Activated effector memory CD4-positive, alpha-beta T cell treated with Interleukin-2 at 50 U/mL for 16 hours (primary cell): ENCODE measurements at regions not wholly inside any gene's neighbourhood (a gene's known extent, or its start where the extent isn't known, plus 50 kb on each side); places are given as distances from the start of the nearest gene placed in this dataset.
"Not testable (repeated sequence)": the region's sequence is repeated elsewhere in the genome, so short reads cannot be mapped to it uniquely, and the experiment has no call there.

Source experiments
- DNase-seq: peaks from one replicate; pipeline ENCODE4 v3.0.0-alpha.2; 2020

- DNase-seq: no peak
These were observed 142.4 kb downstream of the ZFP64 start for GRCh38 chr20:52049001-52049731.

GRCh38 chr20:52047811-52048764, 143.5 kb downstream of the ZFP64 start:
- no peak for DNase-seq

GRCh38 chr20:52041966-52042365, 149.6 kb downstream of the ZFP64 start:
- DNase-seq: no peak

GRCh38 chr20:52039790-52040189, 151.8 kb downstream of the ZFP64 start:
- DNase-seq: no peak

GRCh38 chr20:52038632-52039031, 152.9 kb downstream of the ZFP64 start:
- DNase-seq: not testable (repeated sequence)

- no peak for DNase-seq
These were observed 154.2 kb downstream of the ZFP64 start for GRCh38 chr20:52037370-52037769.

GRCh38 chr20:52035977-52036376, 155.6 kb downstream of the ZFP64 start:
- no peak for DNase-seq

- DNase-seq: no peak
These were observed 156.1 kb downstream of the ZFP64 start for GRCh38 chr20:52035498-52035897.

GRCh38 chr20:52034581-52034980, 157.0 kb downstream of the ZFP64 start:
- no peak for DNase-seq

- DNase-seq: no peak
These were observed 158.3 kb downstream of the ZFP64 start for GRCh38 chr20:52033313-52033712.

- not testable (repeated sequence) for DNase-seq
These were observed 159.3 kb downstream of the ZFP64 start for GRCh38 chr20:52032304-52032683.

- DNase-seq: no peak
These were observed 159.8 kb downstream of the ZFP64 start for GRCh38 chr20:52031563-52032303.

- no peak for DNase-seq
These were observed 160.4 kb downstream of the ZFP64 start for GRCh38 chr20:52031206-52031562.

GRCh38 chr20:52029129-52029528, 162.4 kb downstream of the ZFP64 start:
- DNase-seq: not testable (repeated sequence)

- no peak for DNase-seq
These were observed 165.6 kb downstream of the ZFP64 start for GRCh38 chr20:52025938-52026337.

- DNase-seq: no peak
These were observed 172.3 kb downstream of the ZFP64 start for GRCh38 chr20:52019313-52019712.

- no peak for DNase-seq
These were observed 173.8 kb downstream of the ZFP64 start for GRCh38 chr20:52017669-52018317.

GRCh38 chr20:52016022-52016421, 175.6 kb downstream of the ZFP64 start:
- no peak for DNase-seq

- DNase-seq: no peak
These were observed 176.4 kb downstream of the ZFP64 start for GRCh38 chr20:52015155-52015554.

- no peak for DNase-seq
These were observed 179.5 kb downstream of the ZFP64 start for GRCh38 chr20:52012079-52012478.

- DNase-seq: no peak
These were observed 180.5 kb downstream of the ZFP64 start for GRCh38 chr20:52011093-52011492.

- no peak for DNase-seq
These were observed 181.0 kb downstream of the ZFP64 start for GRCh38 chr20:52010541-52010940.

GRCh38 chr20:52008874-52009273, 182.7 kb downstream of the ZFP64 start:
- no peak for DNase-seq
